Neural cell (in vitro differentiated cells): ENCODE measurements at regions not wholly inside any gene's neighbourhood (a gene's known extent, or its start where the extent isn't known, plus 50 kb on each side); places are given as distances from the start of the nearest gene placed in this dataset.

Experiments used
- H2AFZ ChIP-seq: fragments of 200-600, 300-800 bp; sonication (generic), shearing (Covaris generic); 2 replicates; pipeline ENCODE4 v1.6.0; 2014; ENCODE audit warnings: low read depth, mild to moderate bottlenecking, antibody characterized with exemption, low read length, moderate library complexity
- H3F3A ChIP-seq: fragments of 200-600 bp; shearing (Covaris generic); 2 replicates; pipeline ENCODE4 v1.6.1; 2016; ENCODE audit warnings: mild to moderate bottlenecking, moderate library complexity, mixed read lengths, antibody characterized with exemption, low read length; ENCODE audit not compliant: insufficient read depth, poor library complexity, severe bottlenecking
- H3K27ac ChIP-seq: fragments of 200-600, 300-800 bp; sonication (generic), shearing (Covaris generic); 2 replicates; pipeline ENCODE4 v1.5.1; 2014; ENCODE audit warnings: mild to moderate bottlenecking, low read length, moderate library complexity
- H3K27me3 ChIP-seq: fragments of 300-800, 200-600 bp; sonication (generic), shearing (Covaris generic); 2 replicates; pipeline ENCODE4 v1.6.0; 2014; ENCODE audit warnings: mild to moderate bottlenecking, low read depth, low read length, moderate library complexity; ENCODE audit not compliant: insufficient read depth
- H3K36me3 ChIP-seq: fragments of 300-800, 200-600 bp; sonication (generic), shearing (Covaris generic); 2 replicates; pipeline ENCODE4 v1.5.1; 2014; ENCODE audit warnings: mild to moderate bottlenecking, antibody characterized with exemption, low read length, moderate library complexity; ENCODE audit not compliant: insufficient read depth
- H3K4me2 ChIP-seq: fragments of 300-800, 200-600 bp; sonication (generic), shearing (Covaris generic); 2 replicates; pipeline ENCODE4 v1.6.0; 2014; ENCODE audit warnings: mild to moderate bottlenecking, low read length
- H3K4me3 ChIP-seq: fragments of 300-800, 200-600 bp; sonication (generic), shearing (Covaris generic); 2 replicates; pipeline ENCODE4 v1.5.1; 2014; ENCODE audit warnings: mild to moderate bottlenecking, low read length, moderate library complexity
- H3K79me2 ChIP-seq: fragments of 200-600 bp; shearing (Covaris generic); replicated peaks from 2 replicates; pipeline ENCODE4 v1.6.0; 2014; ENCODE audit warnings: mild to moderate bottlenecking, low read length, moderate library complexity; ENCODE audit not compliant: insufficient read depth
- H3K9ac ChIP-seq: fragments of 300-800, 200-600 bp; sonication (generic), shearing (Covaris generic); 2 replicates; pipeline ENCODE4 v1.6.1; 2016; ENCODE audit warnings: mild to moderate bottlenecking, low read length, mixed read lengths
- H3K9me2 ChIP-seq: fragments of 200-600 bp; shearing (Covaris generic); 2 replicates; pipeline ENCODE4 v1.6.1; 2016; ENCODE audit warnings: mild to moderate bottlenecking, low read length, mixed read lengths; ENCODE audit not compliant: insufficient read depth
- H3K9me3 ChIP-seq: fragments of 200-600, 300-800 bp; sonication (generic), shearing (Covaris generic); 2 replicates; pipeline ENCODE4 v1.6.1; 2016; ENCODE audit warnings: mild to moderate bottlenecking, mixed run types, low read length, moderate library complexity, mixed read lengths
- H4K20me1 ChIP-seq: fragments of 200-600 bp; shearing (Covaris generic); 2 replicates; pipeline ENCODE4 v1.6.1; 2016; ENCODE audit warnings: mild to moderate bottlenecking, mixed run types; ENCODE audit not compliant: insufficient read depth
- CTCF ChIP-seq: fragments of 450-650 bp; IDR thresholded peaks from 2 replicates; pipeline ENCODE4 v1.5.1; 2014; ENCODE audit warnings: antibody characterized with exemption, mild to moderate bottlenecking, moderate library complexity; ENCODE audit not compliant: poor library complexity, severe bottlenecking
- EP300 ChIP-seq: fragments of 450-650 bp; conservative IDR thresholded peaks from 2 replicates; pipeline ENCODE4 v1.6.1; 2014; ENCODE audit warnings: antibody characterized with exemption, mild to moderate bottlenecking, moderate library complexity; ENCODE audit not compliant: poor library complexity, severe bottlenecking
- EZH2 ChIP-seq: fragments of 200-600, 300-800 bp; shearing (Covaris generic), sonication (generic); IDR thresholded peaks from 2 replicates; pipeline ENCODE4 v1.6.1; 2014; ENCODE audit warnings: antibody characterized with exemption, low read length, borderline replicate concordance, mild to moderate bottlenecking; ENCODE audit not compliant: insufficient read depth, poor library complexity, severe bottlenecking
- MXI1 ChIP-seq: fragments of 450-650 bp; conservative IDR thresholded peaks from 2 replicates; pipeline ENCODE4 v1.6.1; 2014; ENCODE audit warnings: antibody characterized with exemption, mild to moderate bottlenecking; ENCODE audit not compliant: poor library complexity, severe bottlenecking
- POLR2AphosphoS5 ChIP-seq: IDR thresholded peaks from 2 replicates; pipeline ENCODE4 v1.6.1; 2012
- RAD21 ChIP-seq: fragments of 450-650 bp; conservative IDR thresholded peaks from 2 replicates; pipeline ENCODE4 v1.6.1; 2014; ENCODE audit warnings: antibody characterized with exemption, mild to moderate bottlenecking, moderate library complexity
- SMC3 ChIP-seq: fragments of 450-650 bp; conservative IDR thresholded peaks from 2 replicates; pipeline ENCODE4 v1.6.1; 2014; ENCODE audit warnings: antibody characterized with exemption, mild to moderate bottlenecking, moderate library complexity; ENCODE audit not compliant: poor library complexity
- TAF1 ChIP-seq: IDR thresholded peaks from 2 replicates; pipeline ENCODE4 v1.6.1; 2012; ENCODE audit warnings: low read depth
- TF ChIP-seq, protein P1 (sequence below): IDR thresholded peaks from 2 replicates; pipeline ENCODE4 v1.6.1; 2012; ENCODE audit warnings: borderline replicate concordance

DNA sequence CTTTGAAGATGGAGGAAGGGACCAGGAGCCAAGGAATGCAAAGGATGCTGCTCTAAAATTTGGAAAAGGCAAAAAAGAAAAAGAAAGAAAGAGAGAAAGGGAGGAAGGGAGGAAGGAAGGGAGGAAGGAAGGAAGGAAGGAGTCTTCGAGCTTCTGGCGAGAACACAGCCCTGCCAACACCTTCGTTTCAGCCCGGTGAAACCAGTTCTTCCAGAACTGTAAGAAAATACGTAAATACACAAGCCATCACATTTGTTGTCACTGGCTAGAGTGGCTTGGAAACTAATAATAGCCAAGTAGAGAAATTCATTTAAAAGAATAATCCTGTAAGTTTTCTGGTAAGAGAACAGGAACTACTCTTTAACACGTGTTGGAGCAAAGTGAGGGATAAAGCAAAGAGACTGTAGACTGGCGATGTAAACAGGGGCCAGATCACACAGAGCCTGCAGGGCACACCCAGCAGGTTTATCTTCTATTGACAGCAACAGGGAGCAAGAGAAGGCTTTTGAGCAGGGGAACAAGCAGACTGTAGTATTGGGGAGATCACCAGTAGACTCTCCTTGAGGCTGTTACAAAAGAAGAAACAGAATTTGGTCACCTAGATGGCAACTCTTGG is 188.7 kb upstream of the MPHOSPH6 start:
- H3K27ac ChIP-seq = no peak overlapping the region
- H3K4me2 ChIP-seq = no peak overlapping the region
- H3K27me3 ChIP-seq = no peaks in the 10 kb centered on the region
- no peaks in the 10 kb centered on the region for H3F3A ChIP-seq
- H3K9me2 ChIP-seq = no peaks in the 10 kb centered on the region
- no peaks in the 10 kb centered on the region for H4K20me1 ChIP-seq
- no peaks in the 10 kb centered on the region for H3K36me3 ChIP-seq
- TF ChIP-seq, protein P1, sequence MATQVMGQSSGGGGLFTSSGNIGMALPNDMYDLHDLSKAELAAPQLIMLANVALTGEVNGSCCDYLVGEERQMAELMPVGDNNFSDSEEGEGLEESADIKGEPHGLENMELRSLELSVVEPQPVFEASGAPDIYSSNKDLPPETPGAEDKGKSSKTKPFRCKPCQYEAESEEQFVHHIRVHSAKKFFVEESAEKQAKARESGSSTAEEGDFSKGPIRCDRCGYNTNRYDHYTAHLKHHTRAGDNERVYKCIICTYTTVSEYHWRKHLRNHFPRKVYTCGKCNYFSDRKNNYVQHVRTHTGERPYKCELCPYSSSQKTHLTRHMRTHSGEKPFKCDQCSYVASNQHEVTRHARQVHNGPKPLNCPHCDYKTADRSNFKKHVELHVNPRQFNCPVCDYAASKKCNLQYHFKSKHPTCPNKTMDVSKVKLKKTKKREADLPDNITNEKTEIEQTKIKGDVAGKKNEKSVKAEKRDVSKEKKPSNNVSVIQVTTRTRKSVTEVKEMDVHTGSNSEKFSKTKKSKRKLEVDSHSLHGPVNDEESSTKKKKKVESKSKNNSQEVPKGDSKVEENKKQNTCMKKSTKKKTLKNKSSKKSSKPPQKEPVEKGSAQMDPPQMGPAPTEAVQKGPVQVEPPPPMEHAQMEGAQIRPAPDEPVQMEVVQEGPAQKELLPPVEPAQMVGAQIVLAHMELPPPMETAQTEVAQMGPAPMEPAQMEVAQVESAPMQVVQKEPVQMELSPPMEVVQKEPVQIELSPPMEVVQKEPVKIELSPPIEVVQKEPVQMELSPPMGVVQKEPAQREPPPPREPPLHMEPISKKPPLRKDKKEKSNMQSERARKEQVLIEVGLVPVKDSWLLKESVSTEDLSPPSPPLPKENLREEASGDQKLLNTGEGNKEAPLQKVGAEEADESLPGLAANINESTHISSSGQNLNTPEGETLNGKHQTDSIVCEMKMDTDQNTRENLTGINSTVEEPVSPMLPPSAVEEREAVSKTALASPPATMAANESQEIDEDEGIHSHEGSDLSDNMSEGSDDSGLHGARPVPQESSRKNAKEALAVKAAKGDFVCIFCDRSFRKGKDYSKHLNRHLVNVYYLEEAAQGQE = no peak
- TF ChIP-seq CTCF (no peak), MXI1 (no peak), EP300 (no peak), RAD21 (no peak), EZH2 (no peak), POLR2AphosphoS5 (no peak), TAF1 (no peak), SMC3 (no peak)
- no peaks in the 10 kb centered on the region for H3K79me2 ChIP-seq
- H3K4me3 ChIP-seq = no peak overlapping the region
- H3K9ac ChIP-seq = no peak overlapping the region
- H3K9me3 ChIP-seq = no peaks in the 10 kb centered on the region
- no peak overlapping the region for H2AFZ ChIP-seq

DNA sequence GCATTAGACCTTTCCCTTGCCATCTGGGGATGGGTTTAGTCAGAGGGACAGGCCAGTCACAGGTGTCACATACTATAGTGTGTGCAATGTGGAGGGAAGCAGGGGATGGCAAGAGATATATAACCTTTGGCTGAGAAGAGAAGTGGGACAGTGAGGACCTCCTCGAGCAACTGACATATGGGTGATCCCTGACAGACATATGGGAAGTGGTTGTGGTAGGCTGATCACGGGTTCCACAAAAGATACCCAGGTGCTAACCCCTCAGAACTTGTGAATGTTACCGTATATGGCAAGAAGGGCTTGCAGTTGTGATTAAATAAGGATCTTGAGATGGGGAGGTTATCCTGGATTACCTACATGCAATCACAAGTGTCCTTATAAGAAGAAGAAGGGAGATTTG is 188.1 kb upstream of the MPHOSPH6 start:
- H4K20me1 ChIP-seq = no peaks in the 10 kb centered on the region
- H3K9me3 ChIP-seq = no peaks in the 10 kb centered on the region
- H3F3A ChIP-seq = no peaks in the 10 kb centered on the region
- H3K27ac ChIP-seq = no peak overlapping the region
- no peak overlapping the region for H2AFZ ChIP-seq
- H3K9me2 ChIP-seq = no peaks in the 10 kb centered on the region
- no peak overlapping the region for H3K4me2 ChIP-seq
- no peaks in the 10 kb centered on the region for H3K27me3 ChIP-seq
- H3K36me3 ChIP-seq = no peaks in the 10 kb centered on the region
- H3K4me3 ChIP-seq = no peak overlapping the region
- H3K9ac ChIP-seq = no peak overlapping the region
- no peaks in the 10 kb centered on the region for H3K79me2 ChIP-seq
- TF ChIP-seq SMC3 = no peak
- TF ChIP-seq POLR2AphosphoS5 = no peak
- no peak for TF ChIP-seq EP300
- no peak for TF ChIP-seq TAF1
- no peak for TF ChIP-seq RAD21
- no peak for TF ChIP-seq CTCF
- no peak for TF ChIP-seq MXI1
- TF ChIP-seq, protein P1 = no peak
- TF ChIP-seq EZH2 = no peak
